H1 (cell line): ENCODE measurements at regions not wholly inside any gene's neighbourhood (a gene's known extent, or its start where the extent isn't known, plus 50 kb on each side); places are given as distances from the start of the nearest gene placed in this dataset.

Source experiments
- ATF2 ChIP-seq: IDR thresholded peaks from 2 replicates; pipeline ENCODE4 v1.6.1; 2012; ENCODE audit warnings: low read length, inconsistent platforms
- KDM5A ChIP-seq: fragments of 200-600 bp; IDR thresholded peaks from 2 replicates; pipeline ENCODE4 v1.7.1; 2012; ENCODE audit warnings: mild to moderate bottlenecking, low read length, inconsistent platforms, mixed read lengths
- MAX ChIP-seq: IDR thresholded peaks from 2 replicates; pipeline ENCODE4 v1.6.1; 2012; ENCODE audit warnings: inconsistent platforms
- POU5F1 ChIP-seq: IDR thresholded peaks from 2 replicates; pipeline ENCODE4 v1.6.1; 2011; ENCODE audit warnings: low read depth, mild to moderate bottlenecking, low read length, moderate library complexity

- TF ChIP-seq ATF2 (no peak), MAX (no peak), POU5F1 (no peak), KDM5A (no peak)
Observed at GRCh38 chr6:140382355-140382754, 1007.9 kb upstream of the CITED2 start (continued).
